Transverse colon (tissue), 4 donors: ENCODE measurements at regions not wholly inside any gene's neighbourhood (a gene's known extent, or its start where the extent isn't known, plus 50 kb on each side); places are given as distances from the start of the nearest gene placed in this dataset.

Experiments
- DNase-seq: peaks from one replicate; pipeline ENCODE4 v3.0.0-alpha.2; 2019
- H3K27ac ChIP-seq, 4 donors: fragments of 200-600 bp; sonication (generic); 2 replicates each; pipeline ENCODE4 v1.5.1; 2016 to 2018; ENCODE audit warnings: inconsistent platforms in 4 of 4
- H3K27me3 ChIP-seq: fragments of 200-600 bp; sonication (generic); 2 replicates; pipeline ENCODE4 v1.5.1; 2017; ENCODE audit warnings: inconsistent platforms
- H3K36me3 ChIP-seq, 4 donors: fragments of 200-600 bp; sonication (generic); 2 replicates each; pipeline ENCODE4 v1.5.1; 2017 to 2019; ENCODE audit warnings: inconsistent platforms in 4 of 4
- H3K4me1 ChIP-seq, 4 donors: fragments of 200-600 bp; sonication (generic); 2 replicates each; pipeline ENCODE4 v1.5.1; 2017 to 2020; ENCODE audit warnings: inconsistent platforms in 4 of 4
- H3K4me3 ChIP-seq, 4 donors: fragments of 200-600 bp; sonication (generic); 1 replicate in 1 of 4; 2 replicates in 3 of 4; pipeline versions ENCODE4 v1.5.1 to v1.6.1; 2017 to 2019; ENCODE audit warnings: inconsistent platforms in 4 of 4
- H3K9me3 ChIP-seq, 2 donors: fragments of 200-600 bp; sonication (generic); 2 replicates each; pipeline ENCODE4 v1.5.1; 2017 to 2019; ENCODE audit warnings: inconsistent platforms in 2 of 2
- EP300 ChIP-seq: sonication (generic); formaldehyde crosslinking; IDR thresholded peaks from one replicate; pipeline ENCODE4 v1.6.1; 2017; ENCODE audit warnings: antibody characterized with exemption, low read depth
- POLR2A ChIP-seq: fragments of 450-650 bp; IDR thresholded peaks from one replicate; pipeline ENCODE4 v1.6.1; 2016; ENCODE audit warnings: antibody characterized with exemption, mild to moderate bottlenecking, moderate library complexity
- POLR2AphosphoS5 ChIP-seq, 3 donors: sonication (generic); formaldehyde crosslinking; IDR thresholded peaks; one replicate each; pipeline ENCODE4 v1.6.1; 2016; ENCODE audit warnings: antibody characterized with exemption in 3 of 3
- WGBS, 2 donors: methylation state at CpG; one replicate each; pipeline ENCODE4 v1.1.5; 2018; ENCODE audit warnings: low coverage in 1 of 2; 5-methylcytosine and 5-hydroxymethylcytosine counted together
- in situ Hi-C, 4 donors: fragments of 200-750 bp; cut with MboI; loops; one replicate each; pipeline versions ENCODE4 v1.15.0 to v1.15.1; 2017; ENCODE audit warnings: low sequenced_read_pairs in 3 of 4, low pct_ligation_motif_present in 1 of 4, low pct_unique_long_range_greater_than_20kb in 1 of 4
- intact Hi-C: fragments of 100-400 bp; cut with DNase I; formaldehyde crosslinking; loops from one replicate; pipeline ENCODE4 v1.15.1; 2023; ENCODE audit warnings: low total_unique reads
- TF ChIP-seq, protein P1 (sequence below), 5 experiments: fragments of 200-600 bp in 3 of 5; fragments of 450-650 bp in 2 of 5; sonication (generic) in 3 of 5; IDR thresholded peaks; 1 replicate in 2 of 5; 2 replicates in 3 of 5; pipeline ENCODE4 v1.5.1; 2016 to 2017; ENCODE audit warnings: antibody characterized with exemption in 5 of 5, inconsistent platforms in 3 of 5, mild to moderate bottlenecking in 2 of 5, moderate library complexity in 1 of 5

DNA sequence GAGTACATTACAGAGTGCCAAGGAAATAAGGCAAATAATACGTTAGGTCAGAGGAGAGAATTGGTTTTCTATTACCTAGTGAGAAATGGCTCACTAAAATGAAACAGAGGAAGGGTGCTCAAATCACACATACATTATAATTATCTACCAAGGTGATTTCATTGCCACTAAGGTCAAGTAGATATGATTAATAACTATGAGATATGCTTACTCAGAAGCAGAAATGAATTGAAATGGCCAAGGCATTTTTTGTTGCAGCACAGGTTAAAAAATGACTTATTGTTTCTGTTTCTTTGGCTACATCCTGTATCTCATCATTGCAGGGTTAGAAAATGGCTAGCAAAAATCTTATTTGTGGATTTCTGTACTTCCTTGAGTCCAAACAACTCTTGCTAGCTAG lies 154.5 kb upstream of the GORAB start:
- H3K27ac ChIP-seq, result no peak overlapping the region
- no peaks in the 10 kb centered on the region for H3K27me3 ChIP-seq
- H3K36me3 ChIP-seq, result no peaks in the 10 kb centered on the region
- H3K4me3 ChIP-seq, result no peak overlapping the region
- 69 to 70% methylated on average over 1 of the region's 1 CpG for WGBS, 2 donors
- no peaks in the 10 kb centered on the region for H3K4me1 ChIP-seq
- TF ChIP-seq POLR2A, result no peak
- TF ChIP-seq, protein P1, sequence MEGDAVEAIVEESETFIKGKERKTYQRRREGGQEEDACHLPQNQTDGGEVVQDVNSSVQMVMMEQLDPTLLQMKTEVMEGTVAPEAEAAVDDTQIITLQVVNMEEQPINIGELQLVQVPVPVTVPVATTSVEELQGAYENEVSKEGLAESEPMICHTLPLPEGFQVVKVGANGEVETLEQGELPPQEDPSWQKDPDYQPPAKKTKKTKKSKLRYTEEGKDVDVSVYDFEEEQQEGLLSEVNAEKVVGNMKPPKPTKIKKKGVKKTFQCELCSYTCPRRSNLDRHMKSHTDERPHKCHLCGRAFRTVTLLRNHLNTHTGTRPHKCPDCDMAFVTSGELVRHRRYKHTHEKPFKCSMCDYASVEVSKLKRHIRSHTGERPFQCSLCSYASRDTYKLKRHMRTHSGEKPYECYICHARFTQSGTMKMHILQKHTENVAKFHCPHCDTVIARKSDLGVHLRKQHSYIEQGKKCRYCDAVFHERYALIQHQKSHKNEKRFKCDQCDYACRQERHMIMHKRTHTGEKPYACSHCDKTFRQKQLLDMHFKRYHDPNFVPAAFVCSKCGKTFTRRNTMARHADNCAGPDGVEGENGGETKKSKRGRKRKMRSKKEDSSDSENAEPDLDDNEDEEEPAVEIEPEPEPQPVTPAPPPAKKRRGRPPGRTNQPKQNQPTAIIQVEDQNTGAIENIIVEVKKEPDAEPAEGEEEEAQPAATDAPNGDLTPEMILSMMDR (IDR thresholded peaks at IDR 0.05), result no peak
- no peak for TF ChIP-seq EP300
- no peak for TF ChIP-seq POLR2AphosphoS5 (IDR thresholded peaks at IDR 0.05)
- DNase-seq, result no peak
- in situ Hi-C loops, result no loop called here
- intact Hi-C loops, result no loop called here
- no peaks in the 10 kb centered on the region for H3K9me3 ChIP-seq

DNA sequence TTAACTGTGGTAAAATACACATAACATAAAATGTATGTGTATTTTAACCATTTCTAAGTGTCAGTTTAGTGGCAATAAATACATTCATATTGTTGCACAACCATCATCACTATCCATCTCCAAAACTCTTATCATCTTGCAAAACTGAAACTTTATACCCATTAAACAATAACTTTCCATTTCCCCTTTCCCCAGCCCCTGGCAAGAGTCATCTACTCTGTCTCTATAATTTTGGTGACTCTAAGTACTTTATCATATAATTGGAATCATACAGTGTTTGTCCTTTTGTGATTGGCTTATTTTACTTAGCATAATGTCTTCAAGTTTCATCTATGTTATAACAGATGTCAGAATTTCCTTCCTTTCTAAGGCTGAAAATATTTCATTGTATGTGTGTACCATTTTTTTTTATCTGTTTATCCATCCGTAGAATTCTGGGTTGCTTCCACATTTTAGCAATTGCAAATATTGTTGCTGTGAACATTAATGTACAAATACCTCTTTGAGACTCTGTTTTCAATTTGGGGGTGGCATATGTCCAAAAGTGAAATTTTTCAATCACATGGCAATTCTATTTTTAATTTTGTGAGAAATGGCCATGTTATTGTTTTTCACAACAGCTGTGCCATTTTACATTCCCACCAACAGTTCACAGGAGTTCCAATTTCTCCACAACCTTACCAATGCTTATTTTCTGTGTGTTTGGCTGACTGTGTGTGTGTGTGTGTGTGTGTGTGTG lies 153.9 kb upstream of the GORAB start:
- intact Hi-C loops (no loop called here), in situ Hi-C loops (no loop called here)
- Histone ChIP-seq H3K4me3 (no peak overlapping the region), H3K9me3 (no peaks in the 10 kb centered on the region), H3K27ac (no peak overlapping the region), H3K36me3 (no peaks in the 10 kb centered on the region), H3K27me3 (no peaks in the 10 kb centered on the region), H3K4me1 (no peaks in the 10 kb centered on the region)
- no peak for DNase-seq
- 63 to 71% methylated on average over 1 of the region's 1 CpG for WGBS, 2 donors
- TF ChIP-seq EP300, result no peak
- no peak for TF ChIP-seq POLR2AphosphoS5 (IDR thresholded peaks at IDR 0.05)
- TF ChIP-seq POLR2A, result no peak
- TF ChIP-seq, protein P1 (IDR thresholded peaks at IDR 0.05), result no peak

DNA sequence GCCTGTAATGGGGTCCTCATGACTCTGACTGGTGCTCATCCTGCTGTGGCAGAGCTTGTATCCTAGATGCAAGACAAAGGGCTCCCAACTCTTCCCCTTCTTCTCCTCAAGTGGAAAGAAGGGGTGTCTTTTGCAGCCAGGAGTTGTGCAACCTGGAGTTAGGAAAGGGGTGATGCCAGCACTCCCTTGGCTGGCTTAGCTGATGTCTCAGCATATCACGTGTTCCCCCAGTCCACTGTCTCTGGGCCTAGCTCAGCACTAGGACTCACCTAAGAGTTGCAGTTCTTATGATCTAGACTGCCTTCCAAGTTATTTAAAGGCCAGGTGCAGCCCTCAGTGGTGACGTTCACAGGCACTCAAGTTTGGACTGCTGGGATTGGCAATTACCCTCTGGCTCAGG lies 146.2 kb upstream of the GORAB start:
- Histone ChIP-seq H3K9me3 (no peaks in the 10 kb centered on the region), H3K4me1 (no peaks in the 10 kb centered on the region), H3K36me3 (no peaks in the 10 kb centered on the region), H3K27me3 (peaks cover 3% of the 10 kb centered on the region), H3K4me3 (no peak overlapping the region), H3K27ac (no peak overlapping the region)
- no peak for DNase-seq
- WGBS, 2 donors, result 86% methylated on average over 2 of the region's 2 CpGs; no CpG with 5 or more reads in 1 of the 2 donors
- no peak for TF ChIP-seq POLR2A
- TF ChIP-seq POLR2AphosphoS5 (IDR thresholded peaks at IDR 0.05), result no peak
- TF ChIP-seq EP300, result no peak
- TF ChIP-seq, protein P1 (IDR thresholded peaks at IDR 0.05), result no peak
- intact Hi-C loops (no loop called here), in situ Hi-C loops (no loop called here)

DNA sequence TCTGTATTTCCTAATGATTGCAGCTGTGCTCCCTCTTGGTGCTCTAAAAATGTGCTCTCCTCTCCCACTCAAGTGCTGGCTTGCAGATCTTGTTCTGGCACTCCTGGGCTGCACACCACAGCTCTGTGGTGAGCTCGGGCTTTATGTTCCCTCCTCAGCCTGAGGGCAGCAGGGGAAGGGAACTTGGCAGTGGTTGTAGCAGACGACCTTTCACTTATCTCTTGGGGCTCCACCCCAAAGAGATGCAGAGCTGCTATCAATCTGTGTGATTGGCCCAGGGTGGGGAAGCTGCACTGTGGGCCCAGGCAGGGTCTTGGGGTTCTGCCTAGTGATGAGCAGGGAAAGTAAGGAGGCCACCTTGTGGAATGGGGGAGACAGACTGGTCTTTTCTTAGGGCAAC lies 143.5 kb upstream of the GORAB start:
- Histone ChIP-seq H3K27me3 (peaks cover 3% of the 10 kb centered on the region), H3K9me3 (no peaks in the 10 kb centered on the region), H3K4me3 (no peak overlapping the region), H3K27ac (no peak overlapping the region), H3K36me3 (no peaks in the 10 kb centered on the region), H3K4me1 (no peaks in the 10 kb centered on the region)
- in situ Hi-C loops (no loop called here), intact Hi-C loops (no loop called here)
- TF ChIP-seq EP300 (no peak), POLR2A (no peak), POLR2AphosphoS5 (IDR thresholded peaks at IDR 0.05) (no peak)
- TF ChIP-seq, protein P1 (IDR thresholded peaks at IDR 0.05), result no peak
- 41% methylated on average over 2 of the region's 2 CpGs; no CpG with 5 or more reads in 1 of the 2 donors for WGBS, 2 donors
- no peak for DNase-seq
